Fibroblast of the aortic adventitia (primary cell): ENCODE measurements at regions not wholly inside any gene's neighbourhood (a gene's known extent, or its start where the extent isn't known, plus 50 kb on each side); places are given as distances from the start of the nearest gene placed in this dataset.
A peak's percentile ranks its signal among the peaks of the same experiment; 100 is the strongest.

Source experiments
- DNase-seq: peaks from one replicate; pipeline ENCODE4 v3.0.0-alpha.2; 2010; ENCODE audit warnings: low read depth
- H3K4me3 ChIP-seq: 2 replicates; pipeline ENCODE4 v1.5.1; 2011; ENCODE audit warnings: low read depth, mild to moderate bottlenecking, control low read depth, low read length, moderate library complexity
- CTCF ChIP-seq: IDR thresholded peaks from 2 replicates; pipeline ENCODE4 v1.5.1; 2011; ENCODE audit warnings: mild to moderate bottlenecking, low read length, control low read depth, inconsistent platforms; ENCODE audit not compliant: insufficient read depth

GRCh38 chr13:47646298-47646697 is 354.8 kb downstream of the SUCLA2 start:
- TF ChIP-seq CTCF = no peak

GRCh38 chr13:47639738-47640447 is 361.2 kb downstream of the SUCLA2 start:
- no peak overlapping the region for H3K4me3 ChIP-seq
- no peak for DNase-seq
- no peak for TF ChIP-seq CTCF

More at GRCh38 chr13:47646298-47646697, 354.8 kb downstream of the SUCLA2 start:
- DNase-seq = no peak
- H3K4me3 ChIP-seq = no peak overlapping the region

GRCh38 chr13:47638627-47639026 is 362.4 kb downstream of the SUCLA2 start:
- DNase-seq = no peak
- no peak for TF ChIP-seq CTCF
- H3K4me3 ChIP-seq = no peak overlapping the region

- no peak for TF ChIP-seq CTCF
- no peak for DNase-seq
- no peak overlapping the region for H3K4me3 ChIP-seq
Observed at GRCh38 chr13:47632311-47632710, 368.8 kb downstream of the SUCLA2 start.

GRCh38 chr13:47628666-47629065 is 372.4 kb downstream of the SUCLA2 start:
- H3K4me3 ChIP-seq = no peak overlapping the region
- no peak for TF ChIP-seq CTCF
- DNase-seq = peak; percentile 39

GRCh38 chr13:47623862-47624261 is 377.2 kb downstream of the SUCLA2 start:
- TF ChIP-seq CTCF = no peak
- no peak overlapping the region for H3K4me3 ChIP-seq
- DNase-seq = no peak

GRCh38 chr13:47621931-47622330 is 379.1 kb downstream of the SUCLA2 start:
- H3K4me3 ChIP-seq = no peak overlapping the region
- no peak for TF ChIP-seq CTCF
- DNase-seq = peak; percentile 57
